BLaER1 (cell line): ENCODE measurements at regions not wholly inside any gene's neighbourhood (a gene's known extent, or its start where the extent isn't known, plus 50 kb on each side); places are given as distances from the start of the nearest gene placed in this dataset.

Experiments used
- H3K27ac ChIP-seq: shearing (Covaris generic); formaldehyde crosslinking; 2 replicates; pipeline ENCODE4 v1.8.1; 2022
- H3K27me3 ChIP-seq: shearing (Covaris generic); formaldehyde crosslinking; 2 replicates; pipeline ENCODE4 v1.8.1; 2022
- H3K36me3 ChIP-seq: shearing (Covaris generic); formaldehyde crosslinking; 2 replicates; pipeline ENCODE4 v1.8.1; 2022
- H3K4me1 ChIP-seq: shearing (Covaris generic); formaldehyde crosslinking; 2 replicates; pipeline ENCODE4 v1.8.1; 2022
- H3K4me2 ChIP-seq: shearing (Covaris generic); formaldehyde crosslinking; 2 replicates; pipeline ENCODE4 v1.8.1; 2022
- H3K4me3 ChIP-seq: shearing (Covaris generic); formaldehyde crosslinking; 2 replicates; pipeline ENCODE4 v1.8.1; 2022
- H3K9ac ChIP-seq: shearing (Covaris generic); formaldehyde crosslinking; 2 replicates; pipeline ENCODE4 v1.8.1; 2022
- H3K9me3 ChIP-seq: shearing (Covaris generic); formaldehyde crosslinking; 2 replicates; pipeline ENCODE4 v1.8.1; 2022
- H4K20me1 ChIP-seq: shearing (Covaris generic); formaldehyde crosslinking; 2 replicates; pipeline ENCODE4 v1.8.1; 2022
- Cebpa-rat ChIP-seq: shearing (Covaris generic); IDR thresholded peaks from 2 replicates; pipeline ENCODE4 v1.8.1; 2022

DNA sequence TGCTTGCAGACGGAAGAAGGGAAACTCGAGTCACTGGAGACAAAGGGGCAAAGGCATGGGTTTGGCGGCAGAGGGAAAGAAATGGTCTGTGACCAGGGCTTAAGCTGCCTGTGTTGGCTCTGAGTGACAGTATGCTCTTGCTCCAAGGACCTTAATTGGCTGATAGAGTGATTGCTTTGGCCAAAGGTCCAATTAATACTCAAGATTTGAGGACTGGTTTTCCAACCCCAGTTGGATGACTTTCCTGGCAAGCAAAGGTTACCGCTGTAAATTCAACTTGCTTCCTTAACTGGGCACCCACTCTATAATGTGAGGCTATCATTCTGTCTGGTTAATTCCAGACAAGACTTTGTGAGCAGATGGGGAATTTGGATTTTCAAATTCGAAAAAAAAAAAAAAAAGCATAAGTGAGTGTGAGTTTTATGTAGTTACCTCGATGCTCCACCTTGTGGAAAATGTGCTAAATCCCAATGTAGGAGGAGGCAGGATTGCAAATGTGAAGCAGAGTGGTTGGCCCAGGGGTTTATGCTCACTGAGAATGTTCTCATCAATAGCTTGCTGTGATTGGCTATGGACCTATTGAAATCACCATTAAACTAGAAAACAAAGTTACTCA, 150.7 kb upstream of the GMDS start:
- H3K4me3 ChIP-seq = no peak overlapping the region
- H4K20me1 ChIP-seq = no peaks in the 10 kb centered on the region
- H3K36me3 ChIP-seq = peaks cover 6% of the 10 kb centered on the region; the same call in 1 of the 2 replicates
- H3K4me2 ChIP-seq = no peak overlapping the region
- H3K27me3 ChIP-seq = no peaks in the 10 kb centered on the region
- peaks cover 11% of the 10 kb centered on the region for H3K9me3 ChIP-seq
- H3K27ac ChIP-seq = no peak overlapping the region
- no peak for TF ChIP-seq Cebpa-rat
- H3K9ac ChIP-seq = no peak overlapping the region
- H3K4me1 ChIP-seq = no peaks in the 10 kb centered on the region

DNA sequence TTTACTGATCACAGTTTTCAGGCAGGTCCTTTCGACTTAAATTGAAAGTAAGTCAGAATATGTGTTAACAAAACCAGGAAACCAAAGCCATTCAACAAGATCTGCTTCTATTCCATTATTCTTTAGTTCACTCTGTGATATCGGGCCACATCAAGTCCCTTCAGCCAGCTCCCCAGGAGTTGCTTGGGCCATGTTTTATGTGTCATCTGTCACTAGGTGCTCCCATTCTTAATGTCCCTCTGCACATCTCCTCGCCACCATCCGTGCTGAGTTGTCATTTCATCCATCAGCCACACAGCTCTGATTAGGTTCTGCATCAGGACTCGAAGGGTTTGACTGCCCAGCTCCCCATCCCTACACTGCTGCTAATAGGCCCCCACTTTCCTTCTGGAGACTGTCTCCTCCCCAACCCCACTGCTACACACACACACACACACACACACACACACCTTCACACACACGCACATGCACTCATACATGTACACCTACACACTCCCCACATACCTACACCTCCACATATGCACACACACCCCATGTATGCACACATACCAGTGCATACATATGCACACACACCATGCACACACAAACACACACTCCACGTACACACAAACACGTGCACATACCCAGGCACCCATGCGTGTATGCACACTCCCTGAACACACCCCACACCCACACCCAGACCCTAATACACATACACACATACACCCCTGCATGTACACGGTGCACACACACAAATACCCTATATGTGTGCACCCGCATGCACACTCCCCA, 143.3 kb upstream of the GMDS start:
- no peaks in the 10 kb centered on the region; the same call in 1 of the 2 replicates for H3K9me3 ChIP-seq
- no peak overlapping the region for H3K4me3 ChIP-seq
- H3K4me1 ChIP-seq = no peaks in the 10 kb centered on the region
- no peak overlapping the region for H3K9ac ChIP-seq
- no peaks in the 10 kb centered on the region for H3K36me3 ChIP-seq
- H3K4me2 ChIP-seq = no peak overlapping the region
- H4K20me1 ChIP-seq = no peaks in the 10 kb centered on the region
- no peak overlapping the region for H3K27ac ChIP-seq
- no peak for TF ChIP-seq Cebpa-rat
- H3K27me3 ChIP-seq = no peaks in the 10 kb centered on the region

DNA sequence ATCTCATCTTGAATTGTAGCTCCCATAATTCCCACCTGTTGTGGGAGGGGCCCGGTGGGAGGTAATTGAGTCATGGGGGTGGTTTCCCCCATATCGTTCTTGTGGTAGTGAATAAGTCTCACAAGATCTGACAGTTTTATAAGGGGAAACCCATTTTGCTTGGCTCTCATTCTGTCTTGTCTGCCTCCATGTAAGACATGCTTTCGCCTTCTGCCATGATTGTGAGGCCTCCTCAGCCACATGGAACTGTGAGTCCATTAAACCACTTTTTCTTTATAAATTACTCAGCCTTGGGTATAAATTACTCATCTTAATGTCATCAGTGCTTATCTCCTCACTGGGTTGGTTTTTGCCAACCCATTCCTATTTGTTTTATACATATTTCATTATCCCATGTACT, 142.0 kb upstream of the GMDS start:
- H4K20me1 ChIP-seq = no peaks in the 10 kb centered on the region
- H3K27ac ChIP-seq = no peak overlapping the region
- no peak overlapping the region for H3K4me3 ChIP-seq
- H3K9me3 ChIP-seq = no peaks in the 10 kb centered on the region; the same call in 1 of the 2 replicates
- no peak for TF ChIP-seq Cebpa-rat
- no peaks in the 10 kb centered on the region for H3K27me3 ChIP-seq
- no peak overlapping the region for H3K4me2 ChIP-seq
- H3K36me3 ChIP-seq = no peaks in the 10 kb centered on the region
- no peak overlapping the region for H3K9ac ChIP-seq
- H3K4me1 ChIP-seq = no peaks in the 10 kb centered on the region

DNA sequence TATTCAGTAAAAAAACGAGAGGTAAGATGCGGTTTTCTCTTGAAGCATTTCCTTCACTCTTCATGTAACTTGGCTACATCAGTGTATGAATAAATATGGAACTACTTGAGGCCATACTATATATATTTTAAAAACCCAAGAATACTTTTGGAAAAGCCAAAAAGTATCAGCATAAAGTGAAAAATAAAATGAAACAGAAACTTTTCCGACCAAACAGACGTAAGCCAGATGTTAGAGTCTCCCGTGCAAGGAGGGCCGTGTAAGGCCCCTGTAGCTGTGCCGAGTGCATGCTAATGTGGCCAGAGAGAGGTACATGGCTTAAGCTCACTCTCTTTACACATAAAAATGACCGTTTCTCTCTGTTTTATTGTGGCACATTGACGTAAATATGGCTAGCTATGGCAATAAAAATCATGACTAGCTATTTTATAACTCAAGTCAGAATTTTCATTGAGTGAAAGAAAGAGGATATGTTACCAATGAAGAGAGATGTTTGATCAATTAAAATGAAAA, 140.1 kb upstream of the GMDS start:
- no peak overlapping the region for H3K4me3 ChIP-seq
- no peaks in the 10 kb centered on the region for H3K27me3 ChIP-seq
- no peak overlapping the region for H3K9ac ChIP-seq
- H3K36me3 ChIP-seq = no peaks in the 10 kb centered on the region
- no peaks in the 10 kb centered on the region for H3K9me3 ChIP-seq
- no peak for TF ChIP-seq Cebpa-rat
- H3K4me1 ChIP-seq = no peaks in the 10 kb centered on the region
- no peaks in the 10 kb centered on the region for H4K20me1 ChIP-seq
- no peak overlapping the region for H3K4me2 ChIP-seq
- H3K27ac ChIP-seq = no peak overlapping the region

DNA sequence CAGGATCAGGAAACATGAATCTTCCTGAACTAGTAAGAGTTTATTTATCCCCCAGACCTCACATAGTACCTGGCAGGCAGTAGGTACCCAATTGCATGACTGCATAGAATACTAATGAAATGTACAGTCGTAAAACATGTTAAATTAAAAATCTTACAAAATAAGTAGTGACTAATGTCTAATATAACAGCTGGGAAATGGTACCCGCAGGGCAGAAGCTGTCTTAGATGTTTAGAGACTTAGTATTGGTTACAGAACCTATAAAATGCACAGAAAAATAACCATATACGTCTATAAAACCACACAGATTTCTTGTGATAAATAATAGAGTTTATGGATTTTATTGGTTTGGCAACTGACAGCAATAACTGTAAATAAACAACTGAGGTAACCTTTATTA, 139.1 kb upstream of the GMDS start:
- TF ChIP-seq Cebpa-rat = no peak
- H3K27me3 ChIP-seq = no peaks in the 10 kb centered on the region

DNA sequence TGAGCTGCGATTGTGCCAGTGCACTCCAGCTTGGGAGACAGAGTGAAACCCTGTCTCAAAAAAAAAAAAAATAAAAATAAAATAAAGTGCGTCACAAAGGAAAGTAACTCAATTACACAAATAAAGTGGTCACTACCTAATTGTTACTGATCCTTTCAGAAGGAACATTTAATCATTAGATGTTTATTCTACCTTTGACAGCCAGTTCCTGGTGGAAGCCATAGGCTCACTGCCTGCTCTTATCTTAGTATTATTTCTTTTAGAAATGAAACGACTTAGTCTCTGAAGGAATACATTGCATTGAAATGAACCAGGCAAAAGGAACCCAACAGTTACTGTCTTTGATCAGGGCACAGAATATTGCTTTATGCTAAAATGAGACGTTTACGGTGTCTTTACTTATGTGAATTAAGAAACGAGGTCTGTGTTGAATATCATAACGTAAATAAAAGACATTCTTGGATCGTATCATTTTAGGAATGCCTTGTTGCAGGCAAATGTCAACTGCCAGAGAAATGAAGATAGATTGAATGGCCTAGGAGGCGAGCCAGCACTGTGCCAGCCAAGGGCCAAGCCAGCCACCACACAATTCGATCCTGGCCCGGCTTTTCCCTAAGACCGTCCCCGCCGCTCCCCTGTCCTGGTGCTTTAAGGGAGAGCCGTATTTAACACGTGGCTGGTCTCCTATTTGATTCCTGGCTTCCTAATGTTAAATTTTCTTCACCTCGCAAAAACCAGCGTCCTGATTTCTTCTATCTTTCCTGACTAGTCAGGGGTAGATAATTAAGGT, 136.7 kb upstream of the GMDS start:
- H3K27me3 ChIP-seq = no peaks in the 10 kb centered on the region
- no peak overlapping the region for H3K9ac ChIP-seq
- no peak overlapping the region for H3K4me2 ChIP-seq
- no peak for TF ChIP-seq Cebpa-rat
- H3K4me1 ChIP-seq = no peaks in the 10 kb centered on the region
- no peak overlapping the region for H3K4me3 ChIP-seq
- no peaks in the 10 kb centered on the region for H3K36me3 ChIP-seq
- H3K9me3 ChIP-seq = no peaks in the 10 kb centered on the region
- H4K20me1 ChIP-seq = no peaks in the 10 kb centered on the region
- no peak overlapping the region for H3K27ac ChIP-seq

More for the DNA sequence above, 139.1 kb upstream of the GMDS start:
- H3K4me3 ChIP-seq = no peak overlapping the region
- H3K4me2 ChIP-seq = no peak overlapping the region
- H3K27ac ChIP-seq = no peak overlapping the region
- H3K4me1 ChIP-seq = no peaks in the 10 kb centered on the region
- H3K9ac ChIP-seq = no peak overlapping the region
- H4K20me1 ChIP-seq = no peaks in the 10 kb centered on the region
- H3K9me3 ChIP-seq = no peaks in the 10 kb centered on the region
- no peaks in the 10 kb centered on the region for H3K36me3 ChIP-seq

DNA sequence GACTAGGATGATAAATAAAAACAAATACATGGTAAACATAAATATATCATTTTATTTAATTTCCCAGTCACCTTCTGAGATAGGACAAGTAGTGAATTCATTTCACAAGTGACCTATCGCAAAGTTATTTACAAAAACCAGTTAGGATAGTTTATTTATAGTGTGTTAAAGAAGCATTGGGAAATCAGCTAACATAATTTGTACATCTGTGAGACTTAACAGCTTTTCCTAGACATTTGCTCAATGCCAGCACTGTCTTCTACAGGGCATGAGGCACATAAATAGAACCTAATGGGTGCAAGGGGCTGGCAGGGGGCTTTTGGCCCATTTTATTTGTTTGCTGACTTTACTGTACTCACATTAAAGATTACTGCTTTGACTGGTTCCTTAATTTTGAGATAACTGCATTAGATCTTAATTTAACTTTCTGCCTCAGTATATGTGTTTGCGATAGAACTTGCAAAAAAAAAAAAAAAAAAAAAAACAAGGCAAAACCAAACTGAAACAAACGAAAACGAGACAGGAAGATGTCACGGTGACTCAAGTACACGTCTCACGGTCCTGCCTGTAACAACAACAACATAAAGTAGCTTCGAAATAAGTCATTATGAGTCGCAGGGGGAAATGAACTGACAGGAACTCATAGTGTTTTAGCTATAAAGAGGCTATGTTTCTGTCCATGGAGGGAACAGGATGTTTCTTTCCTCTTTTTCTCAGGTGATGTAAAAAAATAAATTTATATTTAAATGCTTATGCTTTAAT, 133.7 kb upstream of the GMDS start:
- TF ChIP-seq Cebpa-rat = no peak
- H3K9ac ChIP-seq = no peak overlapping the region
- H4K20me1 ChIP-seq = no peaks in the 10 kb centered on the region
- H3K27me3 ChIP-seq = no peaks in the 10 kb centered on the region
- no peaks in the 10 kb centered on the region for H3K36me3 ChIP-seq
- H3K27ac ChIP-seq = no peak overlapping the region
- H3K4me3 ChIP-seq = no peak overlapping the region
- H3K9me3 ChIP-seq = no peaks in the 10 kb centered on the region
- H3K4me1 ChIP-seq = no peaks in the 10 kb centered on the region
- no peak overlapping the region for H3K4me2 ChIP-seq

DNA sequence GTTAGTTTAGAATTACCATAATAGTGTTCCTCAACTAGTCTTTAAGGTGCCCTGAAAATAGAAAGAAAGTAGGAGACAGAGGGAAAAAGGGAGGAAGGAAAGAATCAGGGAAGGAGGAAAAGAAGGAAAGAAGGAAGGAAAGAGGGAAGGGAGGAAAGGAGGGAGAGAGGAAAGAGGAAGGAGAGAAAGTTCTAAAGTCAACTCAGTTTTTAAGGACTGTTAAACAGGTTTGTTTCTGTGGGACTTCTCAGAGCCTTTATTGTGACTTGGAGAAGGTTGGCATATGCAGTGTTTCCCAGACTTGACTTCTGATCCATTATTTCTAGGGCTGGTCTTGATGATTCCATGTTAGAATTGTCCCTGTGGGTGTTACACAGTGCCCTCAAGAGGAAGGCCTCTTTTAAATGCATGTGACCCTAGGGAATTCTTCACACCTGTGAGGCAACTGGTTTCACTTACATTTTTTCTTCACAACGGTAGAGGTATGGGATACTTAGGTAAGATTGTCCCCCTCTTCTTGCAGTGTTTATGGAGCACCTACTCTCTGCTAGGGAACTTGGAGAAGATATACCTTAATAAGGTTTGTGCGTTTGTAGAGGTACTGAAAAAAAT, 132.7 kb upstream of the GMDS start:
- no peak overlapping the region for H3K27ac ChIP-seq
- no peaks in the 10 kb centered on the region for H3K4me1 ChIP-seq
- H3K4me3 ChIP-seq = no peak overlapping the region
- no peaks in the 10 kb centered on the region for H3K27me3 ChIP-seq
- H3K4me2 ChIP-seq = no peak overlapping the region
- H4K20me1 ChIP-seq = no peaks in the 10 kb centered on the region
- no peaks in the 10 kb centered on the region for H3K36me3 ChIP-seq
- no peak for TF ChIP-seq Cebpa-rat
- H3K9ac ChIP-seq = no peak overlapping the region
- H3K9me3 ChIP-seq = no peaks in the 10 kb centered on the region
